Stomach (tissue), 8 donors: ENCODE measurements at regions not wholly inside any gene's neighbourhood (a gene's known extent, or its start where the extent isn't known, plus 50 kb on each side); places are given as distances from the start of the nearest gene placed in this dataset.

ENCODE experiments used
- DNase-seq, 2 donors: peaks; one replicate each; pipeline versions ENCODE4 v3.0.0 to v3.0.0-alpha.2; 2013 to 2019
- H3K27ac ChIP-seq, 5 donors: fragments of 200-600 bp in 4 of 5; sonication (generic) in 4 of 5; one replicate each; pipeline ENCODE4 v1.5.1; 2013 to 2019; ENCODE audit warnings: mild to moderate bottlenecking in 1 of 5, moderate library complexity in 1 of 5
- H3K27me3 ChIP-seq, 3 donors: fragments of 200-600 bp; sonication (generic); one replicate each; pipeline ENCODE4 v1.5.1; 2017 to 2019; ENCODE audit warnings: mixed run types in 1 of 3
- H3K36me3 ChIP-seq, 4 donors: fragments of 200-600 bp; sonication (generic); 1 replicate in 3 of 4; 2 replicates in 1 of 4; pipeline ENCODE4 v1.5.1; 2016 to 2019
- H3K4me1 ChIP-seq, 4 donors: fragments of 200-600 bp; sonication (generic); one replicate each; pipeline ENCODE4 v1.5.1; 2016 to 2019
- H3K4me3 ChIP-seq, 4 donors: fragments of 200-600 bp; sonication (generic) in 3 of 4; one replicate each; pipeline ENCODE4 v1.5.1; 2016 to 2019; ENCODE audit warnings: mild to moderate bottlenecking in 1 of 4
- H3K9me3 ChIP-seq, 4 donors: fragments of 200-600 bp; sonication (generic); one replicate each; pipeline ENCODE4 v1.5.1; 2016 to 2019
- CTCF ChIP-seq, 7 experiments: fragments of 450-650 bp in 4 of 7; fragments of 200-600 bp in 3 of 7; sonication (generic) in 3 of 7; IDR thresholded peaks; one replicate each; pipeline ENCODE4 v1.5.1; 2016 to 2019; ENCODE audit warnings: antibody characterized with exemption in 7 of 7, control low read depth in 2 of 7, mild to moderate bottlenecking in 1 of 7
- EP300 ChIP-seq: sonication (generic); formaldehyde crosslinking; IDR thresholded peaks from one replicate; pipeline ENCODE4 v1.6.1; 2017; ENCODE audit warnings: antibody characterized with exemption
- POLR2A ChIP-seq, 4 donors: fragments of 450-650 bp; IDR thresholded peaks; one replicate each; pipeline ENCODE4 v1.6.1; 2016; ENCODE audit warnings: antibody characterized with exemption in 4 of 4, control low read depth in 2 of 4, mild to moderate bottlenecking in 1 of 4, moderate library complexity in 1 of 4
- POLR2AphosphoS5 ChIP-seq, 3 donors: sonication (generic); formaldehyde crosslinking; IDR thresholded peaks; one replicate each; pipeline ENCODE4 v1.6.1; 2016; ENCODE audit warnings: antibody characterized with exemption in 3 of 3
- WGBS, 5 donors: extraction: QIAGEN DNeasy Blood & Tissue Kit in 3 of 5; methylation state at CpG; one replicate each; pipeline versions ENCODE4 v1.1.5 to v1.1.7; 2013 to 2018; 5-methylcytosine and 5-hydroxymethylcytosine counted together
- intact Hi-C: fragments of 100-400 bp; cut with DNase I; formaldehyde crosslinking; loops from one replicate; pipeline ENCODE4 v1.15.1; 2023; ENCODE audit warnings: low total_unique reads
- donor health status: healthy with polysubstance abuse.
- donor health status: Bipolar disorder and iron deficiency.
- donor health status: healthy.

DNA sequence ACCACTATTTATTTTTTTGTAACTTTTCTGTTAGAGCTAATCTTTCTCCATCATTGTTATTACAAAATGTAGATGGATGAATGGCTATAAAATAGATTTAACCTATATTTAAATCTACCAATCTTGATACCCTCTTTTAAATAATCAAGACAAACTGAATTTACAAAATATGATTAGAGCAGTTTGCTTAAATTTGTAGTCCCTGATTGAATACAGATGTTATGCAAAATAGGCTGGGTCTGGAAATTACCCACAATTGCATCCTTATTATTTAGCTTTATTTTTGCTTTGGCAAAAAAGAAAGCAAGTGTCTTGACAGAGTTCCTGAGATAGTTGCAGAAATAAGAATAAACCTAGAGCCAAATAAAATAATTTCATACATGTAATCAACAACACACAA is 352.8 kb downstream of the KLF12 start:
- intact Hi-C loops = no loop called here
- H3K27me3 ChIP-seq = no peaks in the 10 kb centered on the region
- no peak for DNase-seq
- TF ChIP-seq EP300 (no peak), POLR2AphosphoS5 (IDR thresholded peaks at IDR 0.05) (no peak), CTCF (IDR thresholded peaks at IDR 0.05) (no peak), POLR2A (IDR thresholded peaks at IDR 0.05) (no peak)
- no peak overlapping the region for H3K27ac ChIP-seq
- H3K36me3 ChIP-seq = peaks cover 0 to 3% (median 0%) of the 10 kb centered on the region in 4 donors
- peaks cover 0 to 29% (median 8%) of the 10 kb centered on the region in 4 donors for H3K4me1 ChIP-seq
- no peak overlapping the region for H3K4me3 ChIP-seq
- H3K9me3 ChIP-seq = no peaks in the 10 kb centered on the region

DNA sequence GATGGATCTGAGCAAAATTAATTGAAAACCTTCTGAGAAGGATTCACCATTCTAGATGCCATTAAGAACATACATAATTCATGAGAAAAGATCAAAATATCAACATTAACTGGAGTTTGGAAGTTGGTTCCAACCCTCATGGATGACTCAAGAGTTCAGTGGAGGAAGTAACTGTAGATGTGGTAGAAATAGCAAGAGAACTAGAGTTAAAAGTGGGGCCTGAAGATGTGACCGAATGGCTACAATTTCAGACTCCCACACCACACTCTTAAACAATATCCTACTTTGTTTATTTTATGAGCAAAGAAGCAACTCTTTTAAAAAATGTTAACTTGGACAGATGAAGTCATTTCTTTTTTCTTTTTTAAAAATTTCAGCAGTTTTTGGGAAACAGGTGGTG is 354.3 kb downstream of the KLF12 start:
- Histone ChIP-seq H3K9me3 (no peaks in the 10 kb centered on the region), H3K4me1 (peaks cover 0 to 32% (median 8%) of the 10 kb centered on the region in 4 donors), H3K36me3 (peaks cover 0 to 3% (median 0%) of the 10 kb centered on the region in 4 donors), H3K27me3 (no peaks in the 10 kb centered on the region), H3K27ac (no peak overlapping the region), H3K4me3 (no peak overlapping the region)
- no peak for DNase-seq
- TF ChIP-seq POLR2A (IDR thresholded peaks at IDR 0.05) (no peak), EP300 (no peak), CTCF (IDR thresholded peaks at IDR 0.05) (no peak), POLR2AphosphoS5 (IDR thresholded peaks at IDR 0.05) (no peak)
- WGBS, 5 donors = 91 to 100% (median 96%) methylated on average over 1 of the region's 1 CpG
- intact Hi-C loops = no loop called here

GRCh38 chr13:73778242-73778864 is 355.9 kb downstream of the KLF12 start:
- TF ChIP-seq POLR2AphosphoS5 (IDR thresholded peaks at IDR 0.05) (no peak), EP300 (no peak), CTCF (IDR thresholded peaks at IDR 0.05) (no peak), POLR2A (IDR thresholded peaks at IDR 0.05) (no peak)
- no peaks in the 10 kb centered on the region for H3K27me3 ChIP-seq
- no peak overlapping the region for H3K4me3 ChIP-seq
- intact Hi-C loops = no loop called here
- peaks cover 0 to 30% (median 8%) of the 10 kb centered on the region in 4 donors for H3K4me1 ChIP-seq
- peaks cover 0 to 3% (median 0%) of the 10 kb centered on the region in 4 donors for H3K36me3 ChIP-seq
- peak overlapping the region in 1 of 5 donors; percentile 6 for H3K27ac ChIP-seq
- DNase-seq = peak in 1 of 2 donors; percentile 37
- WGBS, 5 donors = 77 to 82% (median 80%) methylated on average over 17 of the region's 17 CpGs
- no peaks in the 10 kb centered on the region for H3K9me3 ChIP-seq

DNA sequence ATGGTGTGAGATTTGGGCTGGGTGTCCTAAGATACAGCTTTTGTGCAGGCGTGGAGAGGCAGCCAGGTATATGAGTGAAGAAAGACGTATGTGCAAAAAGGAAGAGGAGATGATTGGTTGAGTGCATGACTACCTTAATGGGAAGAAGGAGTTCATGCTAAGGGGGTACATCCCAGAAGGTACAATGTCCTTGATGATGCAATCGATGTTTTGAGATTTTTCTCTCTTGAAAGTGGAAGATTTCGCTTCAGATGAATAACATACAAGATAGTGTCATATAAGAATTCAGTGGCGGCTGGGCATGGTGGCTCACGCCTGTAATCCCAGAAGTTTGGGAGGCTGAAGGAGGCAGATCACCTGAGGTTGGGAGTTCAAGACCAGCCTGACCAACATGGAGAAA is 357.1 kb downstream of the KLF12 start:
- no peak for TF ChIP-seq POLR2AphosphoS5 (IDR thresholded peaks at IDR 0.05)
- TF ChIP-seq POLR2A (IDR thresholded peaks at IDR 0.05) = no peak
- no peak for TF ChIP-seq EP300
- no peak for TF ChIP-seq CTCF (IDR thresholded peaks at IDR 0.05)
- intact Hi-C loops = no loop called here
- H3K36me3 ChIP-seq = peaks cover 0 to 3% (median 0%) of the 10 kb centered on the region in 4 donors
- H3K4me1 ChIP-seq = peaks cover 0 to 18% (median 3%) of the 10 kb centered on the region in 4 donors
- H3K27me3 ChIP-seq = no peaks in the 10 kb centered on the region
- 94 to 98% (median 97%) methylated on average over 6 of the region's 6 CpGs for WGBS, 5 donors
- H3K9me3 ChIP-seq = no peaks in the 10 kb centered on the region
- H3K4me3 ChIP-seq = no peak overlapping the region
- no peak overlapping the region for H3K27ac ChIP-seq
- no peak for DNase-seq
